Neuronal stem cell (in vitro differentiated cells): ENCODE measurements at regions not wholly inside any gene's neighbourhood (a gene's known extent, or its start where the extent isn't known, plus 50 kb on each side); places are given as distances from the start of the nearest gene placed in this dataset.

Source experiments
- DNase-seq: peaks from one replicate; pipeline ENCODE4 v3.0.0-alpha.2; 2013; ENCODE audit warnings: low spot score
- H2AFZ ChIP-seq: one replicate; pipeline ENCODE4 v1.6.1; 2013; ENCODE audit warnings: mild to moderate bottlenecking, low read length, inconsistent platforms
- H2AK5ac ChIP-seq: 2 replicates; pipeline ENCODE4 v1.6.1; 2013; ENCODE audit warnings: low read depth, mild to moderate bottlenecking, inconsistent platforms, low read length, moderate library complexity, mixed read lengths
- H2BK120ac ChIP-seq: 2 replicates; pipeline ENCODE4 v1.6.1; 2013; ENCODE audit warnings: low read depth, mild to moderate bottlenecking, inconsistent platforms, low read length, moderate library complexity, mixed read lengths
- H2BK12ac ChIP-seq: one replicate; pipeline ENCODE4 v1.6.1; 2013; ENCODE audit warnings: low read length, inconsistent platforms
- H2BK15ac ChIP-seq: 2 replicates; pipeline ENCODE4 v1.6.1; 2013; ENCODE audit warnings: mild to moderate bottlenecking, low read length, inconsistent platforms, mixed read lengths
- H2BK5ac ChIP-seq: one replicate; pipeline ENCODE4 v1.6.1; 2013; ENCODE audit warnings: inconsistent platforms, mild to moderate bottlenecking, low read length, moderate library complexity
- H3K14ac ChIP-seq: one replicate; pipeline ENCODE4 v1.6.1; 2013; ENCODE audit warnings: low read length, inconsistent platforms
- H3K18ac ChIP-seq: 2 replicates; pipeline ENCODE4 v1.6.1; 2013; ENCODE audit warnings: low read length, inconsistent platforms
- H3K23ac ChIP-seq: 2 replicates; pipeline ENCODE4 v1.6.1; 2013; ENCODE audit warnings: low read depth, mild to moderate bottlenecking, mixed read lengths, low read length, inconsistent platforms; ENCODE audit not compliant: poor library complexity
- H3K27ac ChIP-seq: replicated peaks from 3 replicates; pipeline ENCODE4 v1.5.1; 2013; ENCODE audit warnings: low read length, inconsistent platforms
- H3K27me3 ChIP-seq, 3 experiments: 2 replicates each; pipeline ENCODE4 v1.6.1; 2013; ENCODE audit warnings: low read length in 3 of 3, mild to moderate bottlenecking in 2 of 3, inconsistent platforms in 1 of 3, low read depth in 1 of 3, mixed read lengths in 1 of 3, moderate library complexity in 1 of 3; ENCODE audit not compliant: control insufficient read depth in 3 of 3, insufficient read depth in 3 of 3
- H3K36me3 ChIP-seq, 2 donors: replicated peaks in 1 of 2; 2 replicates each; pipeline ENCODE4 v1.6.1; 2013; ENCODE audit warnings: low read length in 2 of 2; ENCODE audit not compliant: control insufficient read depth in 2 of 2, insufficient read depth in 2 of 2
- H3K4ac ChIP-seq: 2 replicates; pipeline ENCODE4 v1.6.1; 2013; ENCODE audit warnings: inconsistent platforms, mild to moderate bottlenecking, low read length, moderate library complexity
- H3K4me1 ChIP-seq, 2 donors: 1 replicate in 1 of 2; 2 replicates in 1 of 2; pipeline ENCODE4 v1.6.1; 2013; ENCODE audit warnings: low read length in 2 of 2, low read depth in 1 of 2; ENCODE audit not compliant: control insufficient read depth in 2 of 2, insufficient read depth in 1 of 2
- H3K4me2 ChIP-seq: one replicate; pipeline ENCODE4 v1.6.1; 2013; ENCODE audit warnings: mild to moderate bottlenecking, low read length, inconsistent platforms; ENCODE audit not compliant: insufficient read depth, poor library complexity, severe bottlenecking
- H3K4me3 ChIP-seq, 2 donors: 2 replicates each; pipeline ENCODE4 v1.5.1; 2013; ENCODE audit warnings: low read length in 2 of 2, mild to moderate bottlenecking in 2 of 2, inconsistent platforms in 1 of 2, moderate library complexity in 1 of 2
- H3K79me1 ChIP-seq: one replicate; pipeline ENCODE4 v1.6.1; 2013; ENCODE audit warnings: low read depth, mild to moderate bottlenecking, inconsistent platforms, low read length, moderate library complexity
- H3K9ac ChIP-seq: one replicate; pipeline ENCODE4 v1.6.1; 2013; ENCODE audit warnings: mild to moderate bottlenecking, low read depth, low read length, inconsistent platforms; ENCODE audit not compliant: poor library complexity
- H3K9me3 ChIP-seq, 2 donors: replicated peaks in 1 of 2; 2 replicates each; pipeline versions ENCODE3 to v1.6.1; 2013; ENCODE audit warnings: low read length in 2 of 2, mild to moderate bottlenecking in 2 of 2, inconsistent platforms in 1 of 2, low read depth in 1 of 2, mixed read lengths in 1 of 2, moderate library complexity in 1 of 2; ENCODE audit not compliant: control insufficient read depth in 2 of 2, insufficient read depth in 1 of 2
- H4K8ac ChIP-seq: one replicate; pipeline ENCODE4 v1.6.1; 2013; ENCODE audit warnings: low read depth, mild to moderate bottlenecking, inconsistent platforms, low read length, moderate library complexity
- H4K91ac ChIP-seq: one replicate; pipeline ENCODE4 v1.6.1; 2013; ENCODE audit warnings: low read length, low read depth, mild to moderate bottlenecking, inconsistent platforms; ENCODE audit not compliant: poor library complexity
- WGBS, 2 donors: extraction: QIAGEN DNeasy Blood & Tissue Kit; methylation state at CpG; one replicate each; pipeline ENCODE4 v1.1.7; 2013; ENCODE audit warnings: missing lambda C conversion rate in 2 of 2, mixed read lengths in 1 of 2; ENCODE audit not compliant: insufficient read length in 2 of 2, insufficient replicate concordance in 1 of 2; ENCODE audit errors: extremely low coverage in 2 of 2; 5-methylcytosine and 5-hydroxymethylcytosine counted together

DNA sequence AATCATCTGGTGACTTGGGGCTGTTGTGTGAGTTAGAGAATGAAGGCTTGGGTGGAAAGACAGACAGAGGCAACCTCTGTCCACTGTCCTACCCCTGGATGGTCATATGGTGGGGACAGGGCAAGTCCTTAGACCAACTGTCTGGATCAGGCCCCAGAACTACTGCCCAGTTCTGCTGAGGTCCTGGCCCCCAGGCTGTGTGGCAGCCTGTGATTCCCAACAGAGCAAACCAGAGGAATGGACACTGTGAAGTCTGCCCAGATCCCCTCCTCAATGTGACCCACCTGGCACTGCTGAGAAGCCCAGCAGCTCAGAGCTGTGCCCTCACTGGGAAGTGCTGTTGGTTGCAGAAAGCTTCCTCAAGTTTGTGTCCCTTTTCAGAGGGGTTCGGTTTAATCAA lies 69.0 kb downstream of the GGTLC2 start:
- Histone ChIP-seq H3K79me1 (no peaks in the 10 kb centered on the region), H3K4ac (no peak overlapping the region), H2AK5ac (no peak overlapping the region), H3K9ac (no peak overlapping the region), H3K4me2 (no peak overlapping the region), H4K91ac (no peak overlapping the region), H3K18ac (no peak overlapping the region), H3K36me3 (no peaks in the 10 kb centered on the region), H3K4me1 (no peaks in the 10 kb centered on the region), H3K14ac (no peak overlapping the region), H3K23ac (peak overlapping the region; percentile 87), H3K27ac (no peak overlapping the region), H2BK5ac (no peak overlapping the region), H3K27me3 (peaks cover 0 to under 1% (median 0%) of the 10 kb centered on the region in 3 experiments), H2BK120ac (no peak overlapping the region), H3K9me3 (no peaks in the 10 kb centered on the region), H3K4me3 (no peak overlapping the region), H2BK12ac (no peak overlapping the region), H2AFZ (no peak overlapping the region), H4K8ac (no peak overlapping the region), H2BK15ac (no peak overlapping the region)
- no CpG with 5 or more reads among the region's 1 CpG for WGBS, 2 donors
- DNase-seq = no peak

DNA sequence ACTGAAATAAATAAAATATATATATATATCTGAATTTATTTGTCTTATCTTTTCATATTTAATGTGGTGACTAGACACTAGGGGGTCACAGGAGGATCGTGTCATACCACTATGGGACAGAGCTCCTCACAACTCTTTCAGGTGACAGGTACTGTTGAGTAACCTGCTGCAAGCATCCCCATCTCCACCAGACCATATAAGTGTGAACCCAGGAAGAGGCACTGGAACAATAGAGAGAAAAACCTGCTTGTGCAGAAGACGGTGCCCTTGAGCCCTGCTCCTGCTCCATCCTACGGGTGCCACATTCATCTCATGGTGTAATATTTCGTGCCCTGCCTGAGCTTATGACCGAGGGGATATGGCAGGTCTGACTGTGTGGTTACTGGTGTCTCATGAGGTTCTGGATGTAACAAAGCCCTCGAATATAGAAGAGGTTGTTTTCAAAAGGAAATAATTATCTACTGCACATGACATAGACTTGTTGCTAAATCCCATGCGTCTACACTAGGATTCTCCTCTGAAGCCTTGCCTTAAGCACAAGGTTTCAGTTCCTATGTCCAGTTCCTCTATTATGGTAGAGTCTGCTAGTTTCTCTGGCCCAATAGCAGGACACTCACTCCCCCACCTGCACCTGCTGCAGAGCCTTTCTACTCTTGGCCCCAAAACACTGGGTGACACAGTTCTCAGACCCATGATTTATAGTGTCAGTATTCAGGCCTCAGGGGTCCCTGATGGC lies 70.4 kb downstream of the GGTLC2 start:
- Histone ChIP-seq H2BK120ac (no peak overlapping the region), H3K9ac (no peak overlapping the region), H3K27me3 (no peaks in the 10 kb centered on the region)

DNA sequence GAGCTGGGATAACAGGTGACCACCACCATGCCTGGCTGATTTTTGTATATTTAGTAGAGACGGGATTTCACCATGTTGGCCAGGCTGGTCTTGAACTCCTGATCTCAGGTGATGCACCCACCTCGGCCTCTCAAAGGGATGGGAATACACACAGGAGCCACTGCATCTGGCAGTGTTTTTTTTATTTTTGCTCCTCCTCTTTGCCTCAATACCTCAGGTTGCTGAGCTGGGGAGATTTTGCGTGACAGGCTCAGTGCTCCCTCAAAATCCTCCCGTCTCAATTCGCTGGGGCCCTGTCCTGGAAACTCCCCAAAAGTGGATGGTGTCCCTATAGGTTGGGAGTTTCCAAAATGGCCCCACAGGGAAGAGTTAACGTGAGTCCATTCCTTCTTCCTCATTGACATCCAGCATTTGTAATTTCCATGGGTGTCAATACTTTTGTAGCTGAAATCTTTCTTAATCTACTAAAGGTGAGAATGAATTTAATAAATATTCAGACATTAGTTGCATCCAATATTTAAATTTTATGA lies 71.8 kb downstream of the GGTLC2 start:
- Histone ChIP-seq H2AFZ (no peak overlapping the region), H3K36me3 (no peaks in the 10 kb centered on the region), H4K91ac (no peak overlapping the region), H3K14ac (no peak overlapping the region), H3K4ac (no peak overlapping the region), H2BK15ac (no peak overlapping the region), H3K27me3 (no peaks in the 10 kb centered on the region), H3K18ac (no peak overlapping the region), H3K23ac (no peak overlapping the region), H3K4me2 (no peak overlapping the region), H3K4me1 (no peaks in the 10 kb centered on the region), H3K9ac (no peak overlapping the region), H3K9me3 (no peaks in the 10 kb centered on the region), H3K27ac (no peak overlapping the region), H3K4me3 (no peak overlapping the region), H2BK120ac (no peak overlapping the region), H2BK12ac (no peak overlapping the region), H2BK5ac (no peak overlapping the region), H4K8ac (no peak overlapping the region), H2AK5ac (no peak overlapping the region), H3K79me1 (no peaks in the 10 kb centered on the region)
- WGBS, 2 donors = no CpG with 5 or more reads among the region's 6 CpGs
- no peak for DNase-seq

More for the DNA sequence above, 70.4 kb downstream of the GGTLC2 start:
- Histone ChIP-seq H4K8ac (no peak overlapping the region), H2BK5ac (no peak overlapping the region), H3K18ac (no peak overlapping the region), H3K4me2 (no peak overlapping the region), H3K4me1 (no peaks in the 10 kb centered on the region), H4K91ac (no peak overlapping the region), H3K9me3 (no peaks in the 10 kb centered on the region), H3K36me3 (no peaks in the 10 kb centered on the region), H3K14ac (no peak overlapping the region), H2AK5ac (no peak overlapping the region), H3K4ac (no peak overlapping the region), H2BK12ac (no peak overlapping the region), H3K79me1 (no peaks in the 10 kb centered on the region), H2AFZ (no peak overlapping the region), H3K4me3 (no peak overlapping the region), H2BK15ac (no peak overlapping the region), H3K27ac (no peak overlapping the region), H3K23ac (no peak overlapping the region)
- WGBS, 2 donors = no CpG with 5 or more reads among the region's 7 CpGs
- no peak for DNase-seq

DNA sequence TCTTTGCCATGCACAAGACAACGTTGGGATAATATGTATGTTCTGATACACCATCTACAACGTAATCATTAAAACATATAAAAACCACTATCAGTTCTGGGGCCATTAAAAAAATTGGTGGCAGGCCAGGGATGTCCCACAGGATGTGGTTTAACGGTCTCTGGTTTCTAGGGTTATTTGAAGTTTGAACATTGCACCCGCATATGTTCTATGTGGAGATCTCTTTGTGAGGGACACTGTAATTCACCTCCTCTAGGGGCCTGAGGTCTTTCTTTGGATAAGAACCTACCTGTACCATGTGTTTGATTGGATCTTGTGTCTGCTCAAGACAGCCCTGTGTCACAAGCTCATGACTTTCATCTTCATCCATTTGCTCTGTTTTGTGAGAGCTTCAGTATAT lies 73.2 kb downstream of the GGTLC2 start:
- H2BK120ac ChIP-seq = no peak overlapping the region
- H3K9me3 ChIP-seq = no peaks in the 10 kb centered on the region
- no peak for DNase-seq
- no peak overlapping the region for H3K4me2 ChIP-seq
- no peak overlapping the region for H3K9ac ChIP-seq
- no peak overlapping the region for H3K27ac ChIP-seq
- no peak overlapping the region for H3K4ac ChIP-seq
- WGBS, 2 donors = no CpG with 5 or more reads among the region's 4 CpGs
- H3K23ac ChIP-seq = no peak overlapping the region
- no peak overlapping the region for H2AFZ ChIP-seq
- H3K18ac ChIP-seq = no peak overlapping the region
- no peaks in the 10 kb centered on the region for H3K79me1 ChIP-seq
- no peak overlapping the region for H2AK5ac ChIP-seq
- no peak overlapping the region for H2BK15ac ChIP-seq
- H3K27me3 ChIP-seq = peaks cover 0 to 2% (median 0%) of the 10 kb centered on the region in 3 experiments
- H4K91ac ChIP-seq = no peak overlapping the region
- no peak overlapping the region for H3K14ac ChIP-seq
- no peak overlapping the region for H2BK12ac ChIP-seq
- H3K4me1 ChIP-seq = no peaks in the 10 kb centered on the region
- H3K36me3 ChIP-seq = no peaks in the 10 kb centered on the region
- H3K4me3 ChIP-seq = no peak overlapping the region
- no peak overlapping the region for H4K8ac ChIP-seq
- no peak overlapping the region for H2BK5ac ChIP-seq
